HUDEP-2 (cell line): ENCODE measurements at regions not wholly inside any gene's neighbourhood (a gene's known extent, or its start where the extent isn't known, plus 50 kb on each side); places are given as distances from the start of the nearest gene placed in this dataset.
"Not testable (repeated sequence)": the region's sequence is repeated elsewhere in the genome, so short reads cannot be mapped to it uniquely, and the experiment has no call there.

Experiments
- DNase-seq, 76 experiments: peaks; one replicate each; lab custom pipeline; 2025; ENCODE audit not compliant: unreplicated experiment in 76 of 76; lab: John Stamatoyannopoulos, UW

DNA sequence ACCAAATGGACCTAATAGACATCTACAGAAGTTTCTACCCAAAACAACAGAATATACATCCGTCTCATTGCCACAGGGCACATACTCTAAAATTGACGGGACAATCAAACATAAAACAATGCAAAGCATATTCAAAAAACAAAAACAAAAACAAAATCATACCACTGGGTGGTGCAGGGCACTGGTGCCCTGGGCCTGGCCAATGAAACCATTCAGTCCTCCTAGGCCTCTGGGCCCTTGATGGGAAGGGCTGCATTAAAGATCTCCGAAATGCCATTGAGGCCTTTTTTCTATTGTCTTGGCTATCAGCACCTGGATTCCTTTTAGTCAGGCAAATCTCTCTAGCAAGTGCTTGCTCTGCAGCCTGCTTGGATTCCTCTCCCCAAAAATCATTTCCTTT lies 213.9 kb upstream of the ZCCHC13 start:
- no peak for DNase-seq

DNA sequence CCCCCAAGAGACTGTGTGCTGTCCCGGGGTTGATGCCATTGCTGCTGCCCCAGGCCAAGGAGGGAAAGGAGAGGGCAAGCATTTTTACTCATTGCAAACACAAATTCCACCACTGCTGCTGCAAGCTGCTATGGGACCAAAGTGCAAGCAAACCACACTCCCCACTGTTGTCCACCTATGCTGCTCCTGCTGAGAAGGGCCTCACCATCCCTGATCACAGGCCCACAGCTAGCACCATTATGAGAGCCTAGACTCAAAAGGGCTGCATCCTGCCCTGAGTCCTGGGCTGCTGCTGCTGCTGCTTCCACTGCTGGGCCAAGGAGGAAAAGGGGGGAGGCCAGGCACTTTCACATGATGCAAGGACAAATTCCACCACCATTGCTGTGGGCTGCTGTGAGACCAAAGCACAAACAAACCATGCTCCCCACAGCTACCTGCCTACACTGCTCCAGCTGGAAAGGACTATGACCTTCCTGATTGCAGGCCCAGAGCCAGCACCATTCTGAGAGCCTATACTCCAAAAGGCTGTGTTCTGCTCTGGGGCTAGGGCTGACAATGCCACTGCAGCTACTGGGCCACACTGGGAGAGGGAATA lies 218.2 kb upstream of the ZCCHC13 start:
- DNase-seq = no peak

DNA sequence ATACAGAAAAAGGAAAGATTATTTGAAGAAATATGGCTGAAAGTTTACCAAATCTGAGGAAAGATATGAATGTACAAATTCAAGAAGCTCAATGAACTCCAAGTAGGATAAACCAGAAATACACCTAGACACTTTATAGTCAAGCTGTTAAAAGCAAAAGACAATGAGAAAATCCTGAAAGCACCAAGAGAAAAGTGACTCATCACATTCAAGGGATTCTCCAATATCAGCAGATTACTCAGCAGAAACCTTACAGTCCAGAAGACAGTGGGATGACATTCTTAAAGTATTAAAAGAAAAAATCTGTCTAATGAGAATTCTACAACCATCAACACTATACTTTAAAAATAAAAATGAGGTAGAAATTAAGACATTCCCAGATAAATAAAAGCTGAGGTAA lies 223.8 kb upstream of the ZCCHC13 start:
- no peak for DNase-seq

DNA sequence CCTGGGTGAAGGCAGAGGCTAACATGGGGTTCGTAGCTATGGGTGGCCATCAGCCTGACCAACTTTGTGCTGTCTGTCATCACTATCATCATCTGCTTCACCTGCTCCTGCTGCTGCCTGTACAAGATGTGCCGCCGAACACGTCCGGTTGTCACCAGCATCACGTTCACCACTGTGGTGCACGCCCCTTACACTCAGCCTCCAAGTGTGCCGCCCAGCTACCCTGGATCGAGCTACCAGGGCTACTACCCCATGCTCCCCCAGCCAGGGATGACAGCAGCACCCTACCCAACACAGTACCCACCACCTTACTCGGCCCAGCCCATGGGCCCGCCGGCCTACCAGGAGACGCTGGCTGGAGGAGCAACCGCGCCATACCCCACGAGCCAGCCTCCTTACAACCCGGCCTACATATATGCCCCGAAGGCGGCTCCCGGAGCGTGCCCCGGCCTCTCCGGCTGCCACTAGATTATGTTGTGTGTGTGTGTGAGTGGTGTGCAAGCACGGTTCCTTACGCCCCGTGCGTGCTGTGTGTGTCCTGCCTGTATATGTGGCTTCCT lies 213.4 kb upstream of the XIST start:
- DNase-seq = no peak

DNA sequence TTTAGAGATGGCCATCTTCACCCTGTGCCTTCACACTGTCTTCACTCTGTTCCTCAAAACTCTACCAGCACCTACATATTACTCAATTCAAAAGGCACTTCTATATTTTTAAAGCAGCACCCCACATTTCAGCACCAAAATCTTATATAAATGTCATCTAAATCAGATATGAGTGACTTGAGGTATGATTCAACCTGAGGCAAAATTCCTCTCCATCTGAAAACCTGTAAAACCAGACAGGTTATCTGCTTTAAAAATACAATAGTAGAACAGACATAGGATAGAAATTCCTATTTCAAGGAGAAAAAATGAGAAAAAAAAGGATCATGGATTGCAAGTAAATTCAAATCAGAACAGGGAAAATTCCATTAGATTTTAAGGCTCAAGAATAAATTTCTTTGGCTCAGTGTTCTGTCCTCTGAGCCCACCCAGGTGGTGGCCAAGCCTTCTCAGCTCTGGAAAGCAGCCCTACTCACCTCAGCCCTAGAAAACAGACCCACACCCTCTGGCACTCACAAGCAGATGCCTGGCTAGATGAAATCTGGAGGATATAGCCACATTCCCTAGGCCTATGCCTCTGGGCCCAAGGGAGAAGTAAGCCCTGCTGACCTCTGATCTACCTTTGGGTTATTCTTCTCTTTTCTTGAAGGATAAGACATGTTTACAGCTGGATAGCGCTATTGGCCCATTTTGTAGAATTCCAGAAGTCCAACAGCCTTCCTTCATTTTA lies 211.1 kb upstream of the XIST start:
- no peak for DNase-seq

DNA sequence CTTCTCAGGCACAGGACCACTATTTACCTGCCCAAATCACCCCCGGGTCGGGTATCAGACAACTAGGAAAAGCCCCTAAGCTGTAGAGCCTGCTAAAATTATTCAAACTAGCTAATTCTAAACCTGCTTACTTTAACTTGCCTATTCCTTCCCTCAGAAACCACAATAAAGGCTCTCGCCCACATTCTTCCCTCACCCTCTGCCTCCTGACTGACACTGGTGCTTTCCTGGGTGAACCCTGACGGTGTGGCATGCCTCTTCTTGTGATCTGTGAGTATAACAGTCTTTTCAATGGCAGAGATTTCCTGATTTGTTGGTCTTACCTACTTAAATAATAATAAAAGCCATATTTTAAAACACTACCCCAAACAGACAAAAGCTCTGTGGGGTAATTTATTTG lies 209.4 kb upstream of the XIST start:
- DNase-seq = no peak

DNA sequence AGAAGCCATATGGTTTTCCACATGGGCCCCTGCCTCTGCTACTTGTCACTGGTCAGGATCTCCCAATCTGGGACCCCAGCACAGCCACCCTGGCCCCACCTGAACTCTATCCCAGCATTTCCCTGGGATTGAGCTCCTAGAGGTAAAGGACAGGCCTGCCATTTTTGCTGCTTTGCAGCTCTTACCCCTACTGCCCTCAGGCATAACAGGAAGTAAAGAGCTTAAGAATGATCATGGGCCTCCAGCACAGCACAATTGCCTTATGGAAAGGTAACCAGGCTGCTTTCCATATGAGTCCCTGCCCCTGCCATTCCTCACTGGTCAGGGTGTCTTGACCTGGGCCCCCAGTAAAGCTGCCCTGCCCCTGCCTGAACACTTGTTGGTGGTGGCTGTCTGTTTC lies 196.6 kb upstream of the XIST start:
- no peak for DNase-seq

DNA sequence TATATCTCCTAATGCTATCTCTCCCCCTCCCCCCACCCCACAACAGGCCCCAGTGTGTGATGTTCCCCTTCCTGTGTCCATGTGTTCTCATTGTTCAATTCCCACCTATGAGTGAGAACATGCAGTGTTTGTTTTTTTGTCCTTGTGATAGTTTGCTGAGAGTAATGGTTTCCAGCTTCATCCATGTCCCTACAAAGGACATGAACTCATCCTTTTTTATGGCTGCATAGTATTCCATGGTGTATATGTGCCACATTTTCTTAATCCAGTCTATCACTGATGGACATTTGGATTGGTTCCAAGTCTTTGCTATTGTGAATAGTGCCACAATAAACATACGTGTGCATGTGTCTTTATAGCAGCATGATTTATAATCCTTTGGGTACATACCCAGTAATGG lies 181.6 kb upstream of the XIST start:
- DNase-seq = not testable (repeated sequence)

DNA sequence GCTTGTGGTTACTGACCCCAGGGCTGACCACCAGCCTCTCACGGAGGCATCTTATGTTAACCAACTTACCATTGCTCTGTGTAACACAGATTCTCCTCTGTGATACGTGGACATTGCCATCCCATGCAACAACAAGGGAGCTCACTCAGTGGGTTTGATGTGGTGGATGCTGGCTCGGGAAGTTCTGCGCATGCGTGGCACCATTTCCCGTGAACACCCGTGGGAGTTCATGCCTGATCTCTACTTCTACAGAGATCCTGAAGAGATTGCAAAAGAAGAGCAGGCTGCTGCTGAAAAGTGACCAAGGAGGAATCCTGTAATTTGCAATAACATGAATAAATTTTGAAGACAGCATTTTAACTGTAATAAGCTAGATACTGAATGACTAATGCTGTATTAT lies 179.0 kb upstream of the XIST start:
- not testable (repeated sequence) for DNase-seq

DNA sequence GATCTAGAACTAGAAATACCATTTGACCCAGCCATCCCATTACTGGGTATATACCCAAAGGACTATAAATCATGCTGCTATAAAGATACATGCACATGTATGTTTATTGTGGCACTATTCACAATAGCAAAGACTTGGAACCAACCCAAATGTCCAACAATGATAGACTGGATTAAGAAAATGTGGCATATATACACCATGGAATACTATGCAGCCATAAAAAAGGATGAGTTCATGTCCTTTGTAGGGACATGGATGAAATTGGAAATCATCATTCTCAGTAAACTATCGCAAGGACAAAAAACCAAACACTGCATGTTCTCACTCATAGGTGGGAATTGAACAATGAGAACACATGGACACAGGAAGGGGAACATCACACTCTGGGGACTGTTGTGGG lies 178.3 kb upstream of the XIST start:
- DNase-seq = not testable (repeated sequence)

DNA sequence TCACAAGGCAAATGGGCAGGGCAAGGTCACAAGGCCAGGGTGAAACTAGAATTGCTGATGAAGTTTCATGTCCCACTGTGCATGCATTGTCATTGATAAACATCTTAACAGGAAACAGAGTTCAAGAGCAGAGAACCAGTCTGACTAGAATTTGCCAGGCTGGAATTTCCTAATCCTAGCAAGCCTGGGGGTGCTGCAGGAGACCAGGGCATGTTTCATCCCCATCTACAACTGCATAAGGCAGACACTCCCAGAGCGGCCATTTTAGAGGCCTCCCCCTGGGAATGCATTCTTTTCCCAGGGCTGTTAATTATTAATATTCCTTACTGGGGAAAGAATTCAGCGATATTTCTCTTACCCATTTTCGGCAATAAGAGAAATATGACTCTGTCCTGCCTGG lies 172.6 kb upstream of the XIST start:
- DNase-seq = not testable (repeated sequence)

DNA sequence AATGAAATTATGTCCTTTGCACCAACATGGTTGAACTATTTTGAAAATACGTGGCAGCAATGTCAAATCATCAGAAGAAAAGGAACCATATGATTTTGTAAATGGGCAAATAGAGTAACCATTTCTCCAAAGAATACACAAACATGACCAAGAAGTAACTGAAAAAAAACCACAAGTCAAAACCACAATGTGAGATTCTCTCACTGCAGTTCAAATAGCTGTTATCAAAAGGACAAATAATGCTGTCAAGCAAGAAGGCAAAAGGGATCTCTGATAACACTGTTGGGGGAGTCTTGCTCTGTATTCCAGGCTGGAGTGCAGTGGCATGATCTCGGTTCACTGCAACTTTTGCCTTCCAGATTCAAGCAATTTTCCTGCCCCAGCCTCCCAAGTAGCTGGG lies 170.7 kb upstream of the XIST start:
- DNase-seq = peak in 12 of 76 experiments; percentile 0 to 28 (median 10)

DNA sequence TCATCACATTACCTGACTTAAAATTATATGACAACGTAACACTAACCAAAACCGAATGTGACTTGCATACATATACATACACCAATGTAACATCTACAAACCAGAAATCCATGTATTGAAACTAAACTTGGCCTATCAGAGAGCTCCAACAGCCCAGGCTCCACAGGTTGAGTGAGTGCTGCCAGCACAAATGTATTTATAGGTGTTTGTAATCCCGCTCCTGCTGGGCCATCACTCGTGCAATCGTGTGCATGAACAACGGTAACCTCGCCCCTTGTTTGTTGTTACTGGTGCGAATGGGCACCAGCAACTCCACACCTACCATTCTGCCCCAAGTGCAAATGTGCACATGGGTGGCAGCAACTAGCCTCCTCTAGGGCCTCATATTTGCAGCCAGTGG lies 165.7 kb upstream of the XIST start:
- DNase-seq = no peak

DNA sequence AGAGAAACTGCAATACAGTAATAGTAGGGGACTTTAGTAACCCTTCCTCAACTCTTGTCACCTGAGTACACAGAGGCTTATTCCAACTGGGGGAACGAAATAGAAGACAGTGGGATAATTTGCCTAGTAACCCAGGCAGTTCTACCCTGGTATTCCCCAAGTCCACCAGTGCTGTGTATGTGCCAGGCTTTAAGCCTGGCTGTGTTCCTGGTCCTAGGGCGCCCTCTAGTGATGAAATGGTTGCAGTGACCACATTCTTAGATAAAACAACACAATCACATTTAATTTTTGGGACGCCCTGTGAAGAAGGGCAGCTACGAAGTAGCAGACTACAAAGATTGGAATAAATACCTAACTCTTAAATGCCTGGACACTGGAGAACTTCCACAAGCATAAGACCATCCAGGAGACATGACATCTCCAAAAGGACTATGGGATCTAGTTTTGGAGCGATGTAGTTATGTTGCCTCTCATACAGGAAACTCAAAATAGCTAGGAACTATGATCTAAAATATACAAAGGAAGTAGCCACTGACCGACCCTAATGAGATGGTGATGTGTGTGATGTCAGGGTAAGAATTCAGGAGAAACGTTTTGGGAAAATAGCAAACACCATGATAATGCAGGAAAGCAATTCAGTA lies 163.0 kb upstream of the XIST start:
- peak in 59 of 76 experiments; percentile 0 to 56 (median 14) for DNase-seq

DNA sequence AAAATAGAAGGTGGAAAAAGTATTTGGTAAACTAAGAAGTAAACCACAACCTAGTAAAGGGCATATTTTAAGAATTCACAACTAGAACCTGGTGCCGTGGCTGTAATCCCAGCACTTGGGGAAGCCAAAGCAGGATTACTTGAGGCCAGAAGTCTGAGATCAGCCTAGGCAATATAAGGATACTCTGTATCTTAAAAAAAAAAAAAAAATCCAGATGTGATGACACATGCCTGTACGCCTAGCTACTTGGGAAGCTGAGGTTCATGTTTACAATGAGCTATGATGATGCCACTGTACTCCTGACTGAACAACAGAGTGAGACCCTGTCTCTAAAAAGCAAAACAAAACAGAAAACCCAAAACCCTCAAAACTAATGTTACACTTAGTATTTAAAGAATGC lies 156.5 kb upstream of the XIST start:
- DNase-seq = no peak

DNA sequence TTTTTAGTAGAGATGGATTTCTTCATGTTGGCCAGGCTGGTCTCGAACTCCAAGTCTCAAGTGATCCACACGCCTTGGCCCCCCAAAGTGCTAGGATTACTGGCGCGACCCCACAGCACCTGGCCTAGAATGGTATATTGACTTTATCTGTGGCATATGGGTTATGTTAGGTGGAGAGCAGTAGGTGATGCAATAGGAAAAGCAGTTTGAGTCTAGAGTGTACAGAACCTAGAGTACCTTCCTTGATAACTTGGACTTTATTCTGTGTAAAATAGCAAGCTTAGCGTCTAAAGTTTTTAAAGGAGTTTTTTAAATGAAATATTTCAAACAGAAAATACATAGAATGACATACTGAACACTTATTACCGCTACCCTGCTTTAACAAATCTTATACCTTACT lies 139.5 kb upstream of the XIST start:
- DNase-seq = no peak

DNA sequence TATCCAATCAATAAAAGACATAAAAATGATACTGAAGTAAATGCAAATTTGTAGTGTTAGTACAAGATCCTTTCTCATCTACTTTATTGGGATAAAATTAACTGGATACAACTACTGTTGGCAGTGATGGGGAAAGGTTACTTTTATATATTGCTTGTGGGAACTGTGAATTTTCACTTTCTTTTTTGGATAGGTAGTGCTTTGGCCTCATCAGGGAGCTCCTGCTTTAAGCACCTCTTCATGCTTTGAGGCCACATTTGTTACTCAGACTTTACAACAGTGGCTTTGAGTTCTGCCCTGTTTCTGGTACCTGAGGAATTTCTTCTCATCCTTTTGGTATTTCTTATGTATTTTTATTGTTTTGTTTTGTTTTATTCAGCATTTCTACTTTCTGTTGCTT lies 134.7 kb upstream of the XIST start:
- no peak for DNase-seq

DNA sequence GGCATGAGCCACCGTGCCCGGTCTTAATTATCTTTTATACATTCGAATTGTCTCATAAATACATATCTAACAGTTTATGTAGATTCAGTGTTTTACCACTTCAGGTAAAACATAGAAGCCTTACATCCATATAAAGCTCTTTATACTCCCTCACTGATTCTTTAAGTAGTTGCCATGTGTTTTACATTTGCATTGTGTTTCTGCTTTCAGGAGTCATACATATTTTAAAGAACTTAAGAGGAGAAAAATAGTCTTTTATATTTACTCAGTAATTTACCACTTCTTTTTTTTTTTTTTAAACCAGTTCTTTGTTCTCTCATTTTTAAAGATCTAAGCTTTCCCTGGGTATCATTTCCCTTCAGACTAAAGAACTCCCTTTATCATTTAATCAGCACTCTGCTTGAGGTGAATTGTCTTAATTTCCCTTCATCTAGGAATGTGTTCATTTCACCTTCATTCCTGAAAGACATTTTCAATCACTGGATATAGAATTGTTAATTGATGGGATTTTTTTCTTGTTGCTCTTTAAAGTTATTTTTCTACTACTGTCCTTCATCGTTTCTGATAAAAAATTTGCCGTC lies 127.1 kb upstream of the XIST start:
- no peak for DNase-seq

DNA sequence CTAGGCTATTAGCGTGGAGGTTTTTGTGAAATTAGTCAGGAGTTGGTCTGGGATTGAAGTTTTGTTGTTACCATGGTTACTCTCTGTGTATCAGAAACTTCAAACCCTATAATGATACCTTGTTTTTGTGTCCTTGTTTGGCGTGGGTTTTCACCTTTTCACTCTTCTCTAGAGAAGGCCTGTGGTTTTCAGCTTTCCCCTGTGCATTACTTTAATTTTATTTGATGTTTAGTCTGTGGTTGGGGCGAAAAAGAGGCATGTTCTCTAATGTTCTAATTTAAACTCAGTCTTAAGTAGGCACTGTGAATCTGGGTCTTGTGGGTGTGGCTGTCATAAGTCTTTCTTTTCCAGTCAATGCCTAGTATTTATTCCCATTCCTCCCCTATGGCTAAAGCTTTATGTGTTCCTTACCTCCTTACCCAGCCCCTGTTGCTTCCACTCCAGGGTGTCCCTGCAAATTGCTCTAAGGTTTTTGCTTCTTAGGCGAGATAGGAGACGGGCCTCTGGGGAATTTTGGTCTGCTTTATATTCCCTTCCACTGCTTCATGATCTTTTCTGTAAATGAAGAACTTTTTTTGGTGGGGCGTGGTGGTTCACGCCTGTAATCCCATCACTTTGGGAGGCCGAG lies 125.1 kb upstream of the XIST start:
- DNase-seq = no peak

DNA sequence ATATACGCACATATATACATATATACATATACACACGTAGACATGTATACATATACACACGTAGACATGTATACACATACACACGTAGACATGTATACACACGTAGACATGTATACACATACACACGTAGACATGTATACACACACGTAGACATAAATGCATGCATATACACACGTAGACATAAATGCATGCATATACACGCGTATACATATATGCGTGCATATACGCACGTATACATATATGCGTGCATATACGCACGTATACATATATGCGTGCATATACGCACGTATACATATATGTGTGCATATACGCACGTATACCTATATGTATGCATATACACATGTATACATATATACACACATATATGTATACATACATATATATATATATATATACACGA lies 114.9 kb upstream of the XIST start:
- not testable (repeated sequence) for DNase-seq

DNA sequence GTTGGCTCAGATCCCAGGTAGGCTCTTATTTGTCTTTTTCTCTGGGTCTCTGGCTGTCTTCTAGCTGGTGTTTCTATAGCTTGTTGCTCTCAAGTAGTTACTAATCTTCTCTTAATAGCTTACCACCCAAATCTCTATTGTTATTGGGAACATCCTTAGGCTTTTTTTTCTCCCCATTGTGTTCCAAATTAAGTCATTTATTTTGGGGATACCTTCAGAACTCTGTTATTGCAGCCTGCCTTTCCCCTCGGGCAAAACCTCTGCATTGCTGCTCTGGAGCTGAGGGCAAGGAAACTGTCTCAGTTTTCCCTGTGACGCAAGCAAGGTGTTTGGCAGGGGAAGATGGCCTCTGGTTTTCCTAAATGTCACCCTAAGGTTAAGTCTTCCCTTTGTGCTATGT lies 113.3 kb upstream of the XIST start:
- DNase-seq = no peak
